RWPE1 (cell line): ENCODE measurements at regions not wholly inside any gene's neighbourhood (a gene's known extent, or its start where the extent isn't known, plus 50 kb on each side); places are given as distances from the start of the nearest gene placed in this dataset.

Experiments used
- CTCF ChIA-PET: fragments of 350-600 bp; sonication (Branson Sonifier 250); formaldehyde crosslinking; extraction: SDS; loops from one replicate; lab custom pipeline; 2021; lab: Yijun Ruan, JAX
- POLR2A ChIA-PET: fragments of 400-600 bp; formaldehyde crosslinking; extraction: SDS; loops from one replicate; lab custom pipeline; 2020; ENCODE audit warnings: antibody characterized with exemption; ENCODE audit not compliant: low non-redundant PET; lab: Yijun Ruan, JAX
- DNase-seq: peaks from one replicate; pipeline ENCODE4 v3.0.0; 2012; ENCODE audit warnings: low spot score
- H3K27ac ChIP-seq: fragments of 450-650 bp; 2 replicates; pipeline ENCODE4 v1.5.1; 2017
- TF ChIP-seq, protein P1 (sequence below): fragments of 450-650 bp; conservative IDR thresholded peaks from 2 replicates; pipeline ENCODE4 v1.5.1; 2017; ENCODE audit warnings: low read depth, mild to moderate bottlenecking

DNA sequence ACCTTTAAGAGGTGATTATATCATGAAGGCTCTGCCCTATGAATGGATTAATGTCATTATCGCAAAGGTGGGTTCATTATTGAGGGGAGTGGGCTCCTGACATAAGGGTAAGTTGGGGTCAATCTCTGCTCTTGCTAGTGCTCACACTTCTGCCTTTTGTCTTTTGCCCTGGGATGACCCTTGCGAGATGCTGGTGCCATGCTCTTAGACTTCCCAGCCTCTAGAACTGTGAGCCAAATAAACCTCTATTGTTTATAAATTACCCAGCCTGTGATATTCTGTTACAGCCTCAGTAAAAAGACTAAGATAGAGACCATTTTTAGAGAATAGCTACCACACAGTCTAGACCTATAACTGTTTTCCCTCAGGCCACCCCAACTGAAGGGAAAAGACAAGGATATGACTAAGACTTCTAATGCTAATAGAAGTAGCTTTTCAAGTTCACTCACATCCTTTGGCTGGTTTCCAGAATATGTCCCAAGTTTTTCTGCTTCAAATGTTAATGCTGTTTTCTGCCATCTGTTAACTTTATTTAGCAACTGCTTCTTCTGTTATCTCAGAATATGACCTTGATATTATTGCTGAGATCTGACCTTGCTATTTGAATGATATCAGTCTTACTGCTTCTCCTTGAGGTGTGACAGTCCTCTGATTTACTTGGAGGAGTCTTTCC lies 65.1 kb upstream of the STAM2 start:
- TF ChIP-seq, protein P1, sequence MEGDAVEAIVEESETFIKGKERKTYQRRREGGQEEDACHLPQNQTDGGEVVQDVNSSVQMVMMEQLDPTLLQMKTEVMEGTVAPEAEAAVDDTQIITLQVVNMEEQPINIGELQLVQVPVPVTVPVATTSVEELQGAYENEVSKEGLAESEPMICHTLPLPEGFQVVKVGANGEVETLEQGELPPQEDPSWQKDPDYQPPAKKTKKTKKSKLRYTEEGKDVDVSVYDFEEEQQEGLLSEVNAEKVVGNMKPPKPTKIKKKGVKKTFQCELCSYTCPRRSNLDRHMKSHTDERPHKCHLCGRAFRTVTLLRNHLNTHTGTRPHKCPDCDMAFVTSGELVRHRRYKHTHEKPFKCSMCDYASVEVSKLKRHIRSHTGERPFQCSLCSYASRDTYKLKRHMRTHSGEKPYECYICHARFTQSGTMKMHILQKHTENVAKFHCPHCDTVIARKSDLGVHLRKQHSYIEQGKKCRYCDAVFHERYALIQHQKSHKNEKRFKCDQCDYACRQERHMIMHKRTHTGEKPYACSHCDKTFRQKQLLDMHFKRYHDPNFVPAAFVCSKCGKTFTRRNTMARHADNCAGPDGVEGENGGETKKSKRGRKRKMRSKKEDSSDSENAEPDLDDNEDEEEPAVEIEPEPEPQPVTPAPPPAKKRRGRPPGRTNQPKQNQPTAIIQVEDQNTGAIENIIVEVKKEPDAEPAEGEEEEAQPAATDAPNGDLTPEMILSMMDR: no peak
- H3K27ac ChIP-seq: no peak overlapping the region; the same call in 1 of the 2 replicates
- ChIA-PET POLR2A (interaction anchor here (0.7 kb wide), 1 partner anchor 9 kb away, joined by 3 read pairs; no protein-coding TSS in a partner anchor), CTCF (interaction anchor here (0.6 kb wide), 1 partner anchor 119 kb away, joined by 3 read pairs; no protein-coding TSS in a partner anchor)
- peak; percentile 75 for DNase-seq

DNA sequence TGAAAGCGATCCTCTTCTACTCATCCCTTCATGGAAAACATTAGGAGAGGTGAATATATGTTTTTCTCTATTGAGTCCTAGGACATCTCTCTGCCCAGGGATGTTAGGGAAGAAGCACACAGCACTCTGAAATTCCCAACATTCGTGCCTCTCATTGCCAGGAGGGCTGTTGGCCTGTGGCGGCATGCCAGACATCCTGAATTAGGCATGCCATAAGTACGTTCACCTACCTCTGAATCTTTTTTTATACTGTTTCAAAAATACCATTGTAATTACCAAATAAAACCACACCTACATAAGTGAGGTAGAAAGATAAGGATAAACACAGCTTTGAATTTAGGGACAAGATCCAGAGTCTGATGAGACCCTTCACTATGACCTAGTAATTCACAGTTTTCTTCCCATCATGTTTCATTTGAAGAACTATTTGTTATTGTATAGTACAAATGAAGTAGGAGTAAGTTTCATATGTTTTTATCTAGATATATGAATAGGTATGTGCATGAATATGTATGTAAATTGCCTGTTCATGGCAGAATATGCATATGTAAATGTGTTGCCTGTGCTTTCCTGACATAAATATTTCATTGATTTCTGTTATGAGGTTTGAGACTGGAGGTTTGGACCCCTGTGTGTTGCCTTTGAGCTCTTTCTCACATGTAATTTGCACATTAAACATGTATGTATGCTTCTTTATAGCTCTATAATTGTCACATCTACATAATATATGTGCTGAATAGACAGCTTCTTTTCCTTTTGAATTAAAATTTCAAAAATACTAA lies 66.6 kb upstream of the STAM2 start:
- ChIA-PET CTCF (interaction anchor here (0.6 kb wide), 1 partner anchor 17 kb away, joined by 3 read pairs; no protein-coding TSS in a partner anchor), POLR2A (no interaction called here)
- TF ChIP-seq, protein P1: no peak
- peak; percentile 50 for DNase-seq
- H3K27ac ChIP-seq: no peak overlapping the region; the same call in 1 of the 2 replicates

- TF ChIP-seq, protein P1: no peak
- H3K27ac ChIP-seq: no peak overlapping the region
- CTCF ChIA-PET: interaction anchor here (0.6 kb wide), 1 partner anchor 16 kb away, joined by 3 read pairs; no protein-coding TSS in a partner anchor
- POLR2A ChIA-PET: no interaction called here
- no peak for DNase-seq
Observed at GRCh38 chr2:152242787-152243472, 67.4 kb upstream of the STAM2 start.

DNA sequence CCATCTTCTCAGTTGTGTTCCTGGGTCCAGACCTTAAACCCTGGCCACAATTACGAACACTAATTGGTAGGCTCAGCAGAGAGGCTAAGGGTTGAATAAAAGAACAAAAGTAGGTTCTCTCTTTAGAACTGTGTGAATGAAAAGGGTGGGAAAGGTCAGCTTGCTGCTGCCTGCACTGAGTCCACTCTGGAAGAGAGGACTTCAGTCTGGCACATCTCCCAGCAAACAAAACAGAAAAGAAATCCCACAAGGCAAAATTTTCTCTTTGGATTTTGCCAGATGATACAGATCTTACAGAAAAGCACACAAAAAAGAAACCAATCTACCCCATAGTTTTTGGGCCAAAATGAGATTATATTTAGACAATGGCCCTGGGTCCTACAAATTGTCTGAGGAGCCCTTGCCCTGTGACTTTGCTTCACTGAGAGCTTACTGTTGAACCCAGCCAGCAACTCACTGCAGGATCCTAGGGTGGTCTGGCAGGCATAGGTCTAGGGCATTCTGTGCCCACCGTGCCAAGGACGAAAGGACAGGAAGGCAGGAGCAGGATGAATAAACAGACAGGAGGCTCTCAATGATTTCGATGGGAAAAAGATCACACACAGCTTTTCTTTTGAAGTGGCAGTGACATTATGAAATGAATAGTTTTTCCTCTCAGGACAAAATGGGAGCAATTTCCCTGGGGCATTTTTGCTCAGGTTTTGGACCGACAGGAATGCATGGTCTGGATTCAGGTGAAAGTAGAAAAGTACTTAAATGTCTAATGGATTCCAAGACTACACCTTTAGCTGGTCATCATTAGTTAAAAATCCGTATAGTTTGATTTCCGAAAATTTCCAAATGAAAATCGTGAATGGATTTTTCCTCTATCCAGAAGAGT lies 68.4 kb upstream of the STAM2 start:
- ChIA-PET POLR2A (no interaction called here), CTCF (no interaction called here)
- no peak for DNase-seq
- TF ChIP-seq, protein P1: no peak
- no peak overlapping the region for H3K27ac ChIP-seq

GRCh38 chr2:152245653-152246052 lies 70.1 kb upstream of the STAM2 start:
- no peak overlapping the region for H3K27ac ChIP-seq
- ChIA-PET CTCF (no interaction called here), POLR2A (no interaction called here)
- TF ChIP-seq, protein P1: no peak
- no peak for DNase-seq
